GM12873 (cell line): ENCODE measurements at regions not wholly inside any gene's neighbourhood (a gene's known extent, or its start where the extent isn't known, plus 50 kb on each side); places are given as distances from the start of the nearest gene placed in this dataset.

ENCODE experiments used
- CTCF ChIP-seq: IDR thresholded peaks from 2 replicates; pipeline ENCODE4 v1.5.1; 2012; ENCODE audit warnings: low read depth, mild to moderate bottlenecking, moderate library complexity, low read length, control low read depth; ENCODE audit not compliant: insufficient read depth; ENCODE audit errors: missing control alignments

GRCh38 chr22:25352294-25352680 is 132.8 kb downstream of the CRYBB2 start:
- no peak for TF ChIP-seq CTCF

- TF ChIP-seq CTCF: no peak
These were observed 134.3 kb downstream of the CRYBB2 start for GRCh38 chr22:25353516-25354445.

- no peak for TF ChIP-seq CTCF
These were observed 135.0 kb downstream of the CRYBB2 start for GRCh38 chr22:25354456-25354855.

DNA sequence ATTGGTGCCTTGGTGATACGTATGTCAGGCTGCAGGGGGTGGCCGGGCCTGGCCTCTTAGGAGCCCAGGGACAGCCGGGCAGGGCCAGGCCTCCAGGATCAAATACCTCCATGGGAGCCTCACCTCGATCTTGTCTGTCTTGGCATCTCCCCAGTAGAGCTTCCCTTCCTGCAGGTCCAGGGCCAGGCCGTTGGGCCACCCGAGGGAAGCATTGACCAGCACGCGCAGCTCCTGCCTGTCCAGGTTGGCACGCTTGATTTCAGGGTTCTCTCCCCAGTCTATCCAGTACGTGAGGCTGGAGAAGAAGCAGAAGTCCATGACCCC is 137.7 kb downstream of the CRYBB2 start:
- TF ChIP-seq CTCF: no peak

DNA sequence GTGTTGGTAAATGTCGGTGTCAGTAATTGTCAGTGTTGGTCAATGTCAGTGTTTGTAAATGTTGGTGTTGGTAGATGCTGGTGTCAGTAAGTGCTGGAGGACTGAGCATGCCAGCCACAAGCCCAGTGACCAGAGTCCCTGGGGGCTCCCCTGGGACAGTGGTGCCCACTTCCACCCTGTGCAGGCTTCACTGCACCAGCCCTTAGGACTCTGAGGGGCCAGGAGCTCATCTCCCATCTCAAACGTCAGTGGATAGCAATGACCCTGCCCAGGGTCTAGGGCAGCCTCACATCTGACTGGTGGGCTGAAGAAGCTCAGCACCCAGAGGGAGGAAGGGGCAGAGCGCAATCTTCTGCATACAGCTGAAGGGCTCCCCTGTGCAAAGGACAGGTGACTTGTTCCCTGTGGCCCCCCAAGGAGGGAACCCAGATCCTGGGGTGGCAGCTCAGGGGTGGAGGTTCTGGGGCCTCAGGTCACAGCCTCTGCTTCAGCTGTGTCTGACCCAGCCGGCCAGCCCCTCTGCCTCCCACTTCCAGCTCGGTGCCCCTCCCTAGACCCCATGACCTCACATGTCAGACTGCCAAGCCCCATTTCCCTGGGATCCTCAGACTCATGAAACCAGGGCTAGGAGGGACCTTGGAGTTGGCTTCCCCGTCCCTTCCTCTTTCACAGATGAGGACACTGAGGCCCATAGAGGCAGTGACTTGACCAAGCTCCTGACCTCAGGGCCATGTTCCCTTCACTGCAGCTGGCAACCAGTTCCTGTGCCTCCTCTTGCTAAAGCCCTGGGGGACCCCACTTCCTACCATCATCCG is 138.4 kb downstream of the CRYBB2 start:
- TF ChIP-seq CTCF: no peak

DNA sequence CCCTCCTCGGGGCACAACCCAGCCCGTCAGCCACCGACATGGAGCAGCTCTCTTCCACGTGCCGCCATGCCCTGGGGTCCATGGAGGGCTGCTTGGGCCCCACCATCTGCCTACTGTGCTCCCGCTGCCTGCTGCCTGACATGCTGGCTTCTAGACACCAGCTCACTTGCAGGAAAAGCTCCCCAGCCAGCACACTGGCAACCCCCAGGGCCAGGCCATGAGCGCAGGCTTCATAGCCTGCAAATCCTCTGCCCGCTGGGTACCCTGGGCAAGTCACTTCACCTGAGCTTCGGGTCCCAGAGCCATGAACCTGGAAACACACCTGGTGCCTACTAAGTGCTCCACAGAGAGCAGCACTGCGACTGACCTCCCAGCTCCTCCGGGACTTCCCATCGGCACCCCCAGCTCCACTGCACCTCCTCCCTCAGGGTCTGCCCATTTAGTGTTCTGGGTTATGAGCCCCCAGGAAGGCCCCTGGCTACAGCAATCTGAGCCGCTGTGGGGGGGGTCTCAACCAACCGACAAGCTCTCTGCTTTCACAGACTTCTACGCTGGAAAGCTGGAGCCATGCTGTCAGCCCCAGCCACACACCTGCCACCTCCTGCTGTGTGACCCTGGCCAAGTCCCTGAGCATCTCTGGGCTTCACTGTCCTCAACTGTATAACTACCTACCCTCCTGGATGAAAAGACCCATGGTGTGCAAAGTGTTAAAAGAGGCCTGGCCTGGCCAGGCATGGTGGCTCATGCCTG is 139.2 kb downstream of the CRYBB2 start:
- TF ChIP-seq CTCF: no peak
